ENCODE measurements at regions not wholly inside any gene's neighbourhood (a gene's known extent, or its start where the extent isn't known, plus 50 kb on each side); places are given as distances from the start of the nearest gene placed in this dataset.

DNA sequence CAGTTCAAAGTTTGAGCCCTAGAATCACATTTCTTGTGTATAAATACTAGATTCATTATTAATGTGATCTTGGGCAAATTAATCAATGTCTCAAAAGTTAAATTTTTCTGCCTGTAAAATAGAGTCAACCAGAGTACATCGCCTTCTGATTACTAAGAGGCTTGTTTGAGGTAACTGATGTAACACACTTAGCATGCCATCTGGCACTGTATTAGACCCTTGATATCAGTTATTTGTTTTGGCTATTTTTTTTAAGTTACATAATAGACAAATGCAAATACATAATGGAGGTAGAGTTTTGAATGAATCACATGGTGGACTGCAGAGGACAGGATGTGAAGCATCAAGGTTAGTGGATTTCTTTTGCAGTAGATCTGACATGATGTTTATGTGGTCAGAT, 298.4 kb downstream of the ADGRL2 start:
- TF ChIP-seq POLR2A (IDR thresholded peaks at IDR 0.05) (no peak), POLR2AphosphoS5 (IDR thresholded peaks at IDR 0.05) (no peak)
- TF ChIP-seq, protein P1, sequence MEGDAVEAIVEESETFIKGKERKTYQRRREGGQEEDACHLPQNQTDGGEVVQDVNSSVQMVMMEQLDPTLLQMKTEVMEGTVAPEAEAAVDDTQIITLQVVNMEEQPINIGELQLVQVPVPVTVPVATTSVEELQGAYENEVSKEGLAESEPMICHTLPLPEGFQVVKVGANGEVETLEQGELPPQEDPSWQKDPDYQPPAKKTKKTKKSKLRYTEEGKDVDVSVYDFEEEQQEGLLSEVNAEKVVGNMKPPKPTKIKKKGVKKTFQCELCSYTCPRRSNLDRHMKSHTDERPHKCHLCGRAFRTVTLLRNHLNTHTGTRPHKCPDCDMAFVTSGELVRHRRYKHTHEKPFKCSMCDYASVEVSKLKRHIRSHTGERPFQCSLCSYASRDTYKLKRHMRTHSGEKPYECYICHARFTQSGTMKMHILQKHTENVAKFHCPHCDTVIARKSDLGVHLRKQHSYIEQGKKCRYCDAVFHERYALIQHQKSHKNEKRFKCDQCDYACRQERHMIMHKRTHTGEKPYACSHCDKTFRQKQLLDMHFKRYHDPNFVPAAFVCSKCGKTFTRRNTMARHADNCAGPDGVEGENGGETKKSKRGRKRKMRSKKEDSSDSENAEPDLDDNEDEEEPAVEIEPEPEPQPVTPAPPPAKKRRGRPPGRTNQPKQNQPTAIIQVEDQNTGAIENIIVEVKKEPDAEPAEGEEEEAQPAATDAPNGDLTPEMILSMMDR (IDR thresholded peaks at IDR 0.05), result no peak
